Stimulated activated CD8-positive, alpha-beta memory T cell treated with anti-CD3 and anti-CD28 coated beads, Interleukin-7, amount 100 ng/mL, for 4 hours (primary cell): ENCODE measurements at regions not wholly inside any gene's neighbourhood (a gene's known extent, or its start where the extent isn't known, plus 50 kb on each side); places are given as distances from the start of the nearest gene placed in this dataset.
"Not testable (repeated sequence)": the region's sequence is repeated elsewhere in the genome, so short reads cannot be mapped to it uniquely, and the experiment has no call there.

Experiments used
- DNase-seq, 2 donors: peaks; one replicate each; pipeline ENCODE4 v3.0.0-alpha.2; 2020; ENCODE audit warnings: low read depth in 2 of 2

DNA sequence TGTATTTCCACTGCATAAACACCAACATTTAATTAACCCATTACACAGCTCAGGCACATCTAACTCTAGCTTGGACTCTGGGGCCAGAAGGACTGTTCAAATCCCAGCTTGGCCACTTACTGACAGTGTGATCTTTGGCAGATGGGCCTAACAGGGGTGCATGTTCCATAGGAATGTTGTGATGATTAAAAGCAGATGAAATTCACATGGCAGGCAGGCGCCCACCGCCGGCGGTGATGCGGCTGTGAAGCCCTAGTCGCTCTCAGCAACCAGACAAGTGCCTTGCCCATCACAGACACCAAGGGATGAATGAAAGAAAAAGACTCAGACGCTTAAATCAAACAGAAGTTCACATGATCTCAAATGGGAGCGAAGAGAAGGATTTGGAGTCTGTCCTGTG is 84.6 kb upstream of the WSB1 start:
- no peak for DNase-seq

DNA sequence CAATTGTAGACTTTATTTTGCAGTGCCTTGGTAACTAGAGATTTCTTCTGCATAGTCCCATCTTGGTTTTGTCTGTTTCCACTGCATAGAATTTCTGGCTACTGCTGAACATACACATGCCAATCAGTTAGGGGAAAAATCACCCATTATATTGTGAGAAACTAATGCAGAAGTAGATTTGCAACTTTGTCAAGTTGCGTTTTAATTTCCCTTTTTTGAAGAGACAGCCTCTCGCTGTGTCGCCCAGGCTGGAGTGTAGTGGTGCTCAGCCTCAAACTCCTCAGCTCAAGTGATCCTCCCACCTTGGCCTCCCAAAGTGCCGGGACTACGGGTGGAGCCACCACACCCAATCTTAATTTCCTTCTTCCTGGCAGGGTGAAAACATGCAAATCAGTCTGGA is 83.1 kb upstream of the WSB1 start:
- DNase-seq = not testable (repeated sequence)

DNA sequence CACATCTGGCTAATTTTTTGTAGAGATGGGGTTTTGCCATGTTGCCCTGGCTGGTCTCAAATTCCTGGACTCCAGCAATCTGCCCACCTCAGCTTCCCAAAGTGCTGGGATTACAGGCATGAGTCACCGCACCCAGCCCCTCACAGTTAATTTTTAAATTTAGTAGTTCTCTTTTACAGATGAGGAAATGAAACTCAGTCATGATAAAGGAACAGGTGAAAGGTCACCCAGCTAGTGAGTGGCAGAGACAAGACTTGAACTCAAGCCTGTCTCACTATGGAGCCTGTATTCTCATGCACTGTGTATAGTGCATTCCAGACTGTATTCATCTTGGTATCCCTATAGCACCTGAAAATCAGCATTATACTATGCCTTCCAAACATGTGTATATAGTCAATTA is 77.1 kb upstream of the WSB1 start:
- DNase-seq = no peak

DNA sequence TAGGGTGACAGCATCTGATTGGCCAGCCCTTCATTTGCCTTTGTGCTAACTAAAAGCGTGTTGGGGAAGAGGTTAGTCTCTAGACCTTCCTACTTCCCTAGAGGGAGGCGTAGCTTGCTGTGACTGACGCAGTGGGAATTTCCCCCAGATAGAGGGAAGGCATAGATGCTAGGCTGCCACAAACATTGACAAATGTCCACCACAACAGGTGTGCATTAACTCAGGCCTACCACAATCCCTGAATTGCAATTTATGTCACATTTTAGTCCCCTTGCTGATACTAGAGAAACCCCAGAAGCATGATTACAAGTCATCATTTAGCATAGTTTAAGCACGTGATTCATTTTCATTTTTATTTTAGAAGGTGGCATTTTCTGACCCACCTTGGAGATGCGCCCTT is 76.3 kb upstream of the WSB1 start:
- DNase-seq = no peak

DNA sequence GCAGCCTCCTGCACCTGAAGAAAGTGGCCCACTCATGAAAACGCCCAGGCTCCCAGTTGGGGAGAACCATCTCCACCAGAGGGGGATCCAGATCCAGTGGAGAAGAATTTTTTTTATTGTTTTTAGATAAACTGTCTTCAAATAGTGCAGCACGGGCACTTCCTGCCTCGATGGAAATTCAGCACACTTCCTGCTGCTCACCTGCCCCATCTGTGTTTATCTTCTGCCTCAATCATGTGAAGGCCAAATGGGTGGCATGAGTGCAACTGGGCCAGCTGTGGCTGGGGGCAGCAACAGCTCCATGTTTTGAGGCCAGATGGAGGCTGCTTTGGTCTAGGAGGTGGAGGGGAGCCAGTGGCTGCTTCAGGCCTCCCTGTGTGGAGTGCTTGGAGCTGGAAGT is 75.9 kb upstream of the WSB1 start:
- no peak for DNase-seq

DNA sequence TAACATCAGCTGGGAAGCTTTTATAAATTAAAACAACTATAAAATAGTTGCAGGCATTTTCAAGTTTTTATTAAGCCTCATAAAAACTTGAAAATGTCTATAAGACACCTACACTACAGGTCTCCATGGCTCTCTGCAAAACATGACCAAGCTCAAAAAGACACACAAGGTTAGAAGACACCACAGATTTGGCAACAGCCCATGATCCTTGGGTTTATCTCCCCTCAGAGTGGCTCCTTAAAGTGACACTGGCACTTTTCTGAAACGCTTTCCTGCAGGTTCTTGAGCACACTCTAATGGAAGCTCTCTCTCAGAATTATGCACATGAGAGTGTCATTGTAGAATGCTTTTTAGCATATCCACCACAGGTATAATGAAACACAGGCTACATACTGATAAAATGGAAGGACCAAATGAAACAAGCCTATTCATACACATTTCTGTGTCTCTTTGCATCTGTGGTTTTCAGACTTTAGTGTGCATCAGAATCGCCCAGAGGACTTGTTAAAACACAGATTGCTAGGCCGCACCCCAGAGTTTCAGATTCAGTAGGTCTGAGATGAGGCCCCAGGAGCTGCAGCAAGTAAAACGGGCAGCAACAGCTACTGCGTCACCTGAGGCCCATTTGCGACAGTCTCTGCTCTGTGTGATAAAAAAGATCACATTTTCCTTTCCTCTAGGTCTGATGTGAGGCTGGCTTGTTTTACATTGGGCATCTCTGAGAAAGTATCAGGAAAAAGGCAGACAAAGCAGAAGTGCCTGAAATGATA is 75.0 kb upstream of the WSB1 start:
- DNase-seq = no peak

DNA sequence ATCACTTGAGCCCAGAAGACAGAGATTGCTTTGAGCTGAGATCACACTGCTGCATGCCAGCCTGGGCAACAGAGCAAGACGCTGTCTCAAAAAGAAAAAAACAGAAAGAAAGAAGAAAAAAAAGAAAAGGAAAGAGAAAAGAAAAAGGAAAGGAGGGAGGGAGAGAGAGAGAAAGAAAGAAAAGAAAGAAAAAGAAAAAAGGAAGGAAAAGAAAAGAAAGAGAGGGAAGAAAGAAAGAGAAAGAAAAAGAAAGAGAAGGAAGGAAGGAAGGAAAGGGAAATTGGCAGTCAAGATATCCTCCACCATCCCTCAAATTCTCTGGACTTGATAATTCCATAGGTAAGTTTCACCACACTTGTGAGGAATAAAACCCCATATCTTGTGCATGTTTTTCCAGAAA is 71.4 kb upstream of the WSB1 start:
- no peak for DNase-seq

DNA sequence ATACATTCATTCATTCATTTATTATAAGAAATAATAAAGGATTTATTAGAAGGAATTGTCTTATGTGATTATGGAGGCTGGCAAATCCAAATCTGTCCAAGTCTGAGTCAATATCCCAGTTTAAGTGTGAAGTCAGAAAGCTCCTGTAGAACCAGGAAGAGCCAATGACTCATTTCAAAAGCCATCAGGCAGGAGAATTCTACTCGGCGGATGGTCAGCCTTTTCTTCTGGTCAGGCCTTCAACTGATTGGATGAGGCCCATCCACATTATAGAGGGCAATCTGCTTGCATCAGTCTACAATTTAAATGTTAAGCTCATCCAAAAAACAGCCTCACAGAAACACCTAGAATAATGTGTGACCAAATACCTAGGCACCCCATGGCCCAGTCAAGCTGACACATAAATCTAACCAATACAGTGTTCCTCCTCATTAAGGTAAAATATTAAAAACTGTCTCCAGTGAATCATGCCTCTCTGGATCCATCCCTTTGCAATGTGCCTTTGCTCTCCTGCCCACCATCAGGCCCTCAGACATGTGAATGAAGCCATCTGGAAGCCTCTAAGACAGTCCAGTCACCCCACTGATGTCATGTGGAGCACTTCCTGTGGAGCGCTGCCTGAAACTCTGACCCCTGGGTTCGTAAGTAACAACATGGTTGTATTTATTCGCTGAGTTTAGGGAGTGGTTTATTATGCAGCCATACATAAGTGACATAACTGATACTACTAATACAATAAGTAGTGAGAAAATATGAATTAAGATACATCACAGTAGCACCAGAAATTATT is 69.2 kb upstream of the WSB1 start:
- no peak for DNase-seq

DNA sequence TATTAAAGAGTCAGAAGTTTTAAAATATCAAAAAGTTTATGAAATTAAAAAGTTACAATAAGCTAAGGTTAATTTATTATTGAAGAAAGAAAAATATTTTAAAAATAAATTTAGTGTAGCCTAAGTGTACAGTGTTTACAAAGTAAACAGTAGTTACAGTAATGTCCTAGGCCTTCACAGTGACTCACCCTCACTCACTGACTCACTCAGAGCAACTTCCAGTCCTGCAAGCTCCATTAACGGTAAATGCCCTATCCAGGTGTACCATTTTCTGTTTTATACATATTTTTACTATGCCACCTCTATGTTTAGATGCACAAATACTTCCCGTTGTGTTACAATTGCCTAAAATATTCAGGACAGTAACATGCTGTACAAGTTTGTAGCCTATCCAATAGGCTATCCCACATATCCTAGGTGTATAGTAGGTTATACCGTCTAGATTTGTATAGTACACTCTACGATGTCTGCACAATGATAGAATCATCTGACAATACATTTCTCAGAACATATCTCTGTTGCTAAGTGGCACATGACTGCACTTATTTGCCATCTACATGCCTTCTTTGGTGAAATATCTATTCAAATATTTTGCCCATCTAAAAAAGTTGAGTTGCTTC is 67.2 kb upstream of the WSB1 start:
- no peak for DNase-seq

DNA sequence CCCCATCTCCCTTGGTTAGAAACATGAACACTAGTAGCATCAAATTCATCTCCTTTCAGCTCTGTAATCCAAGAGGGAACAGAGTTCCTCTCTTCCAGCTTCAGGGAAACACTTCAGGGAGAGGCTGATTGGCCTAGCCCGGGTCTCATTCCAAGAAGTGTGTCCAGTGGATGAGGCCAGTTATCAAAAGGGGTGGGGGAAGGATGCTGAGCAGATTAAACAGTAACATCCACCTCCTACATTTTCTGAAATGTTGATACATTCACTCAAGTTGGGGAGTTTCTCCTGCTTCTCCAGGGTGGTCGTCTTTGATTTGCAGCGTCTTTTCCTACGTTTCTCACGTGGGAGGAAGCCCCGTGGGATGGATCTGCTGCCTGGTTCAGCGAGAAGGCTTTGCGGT is 62.9 kb upstream of the WSB1 start:
- no peak for DNase-seq

DNA sequence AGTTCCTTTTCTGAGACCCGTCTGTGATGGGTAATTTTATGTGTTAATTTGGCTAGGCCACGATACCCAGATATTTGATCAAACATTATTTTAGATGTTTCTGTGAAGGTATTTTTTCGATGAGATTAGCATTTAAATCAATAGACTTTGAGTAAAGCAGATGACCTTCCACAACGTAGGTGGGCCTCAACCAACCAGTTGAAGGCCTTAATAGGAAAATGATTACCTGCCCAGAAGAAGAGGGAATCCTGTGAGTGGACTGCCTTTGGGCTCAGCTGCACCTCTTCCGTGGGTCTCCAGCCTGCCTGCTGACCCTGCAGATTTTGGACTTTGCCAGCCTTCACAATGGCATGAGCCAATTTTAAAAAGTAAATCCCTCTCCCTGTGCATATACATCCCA is 61.6 kb upstream of the WSB1 start:
- DNase-seq = no peak

DNA sequence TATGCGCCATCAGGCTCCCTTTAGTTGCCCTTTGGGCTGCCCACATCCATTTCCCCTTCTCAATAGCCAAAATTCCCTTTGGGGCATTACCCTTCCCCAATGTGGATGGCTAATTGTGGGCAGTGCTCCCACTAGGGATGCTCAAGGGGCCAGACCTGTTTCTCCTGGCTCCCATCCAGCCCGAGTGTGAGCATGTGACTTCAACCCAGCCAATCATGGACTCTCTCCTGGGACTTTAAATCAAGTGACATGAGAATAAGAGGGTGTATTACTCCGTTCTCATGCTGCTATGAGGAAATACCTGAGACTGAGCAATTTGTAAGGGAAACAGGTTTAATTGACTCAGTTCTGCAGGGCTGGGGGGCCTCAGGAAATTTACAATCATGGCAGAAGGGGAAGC is 60.9 kb upstream of the WSB1 start:
- DNase-seq = no peak

DNA sequence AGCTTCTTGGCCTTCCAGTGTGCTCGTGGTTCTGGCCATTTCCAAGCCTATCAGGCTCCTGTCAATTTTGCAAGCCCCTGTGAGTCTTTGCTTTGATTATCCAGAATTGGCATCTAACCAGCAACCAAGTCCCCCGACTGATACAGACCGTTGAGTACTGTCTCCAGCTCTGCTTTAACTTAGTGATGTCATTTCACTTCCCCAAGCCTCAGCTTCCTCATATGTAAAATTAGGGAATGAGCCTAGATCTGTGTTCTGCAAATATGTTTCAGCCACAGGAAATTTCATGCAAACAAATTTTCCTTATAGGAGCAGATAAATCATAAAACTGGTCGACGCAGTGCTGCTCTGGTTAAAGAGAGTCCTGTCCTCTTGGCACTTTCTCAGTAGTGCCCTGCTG is 60.1 kb upstream of the WSB1 start:
- no peak for DNase-seq

DNA sequence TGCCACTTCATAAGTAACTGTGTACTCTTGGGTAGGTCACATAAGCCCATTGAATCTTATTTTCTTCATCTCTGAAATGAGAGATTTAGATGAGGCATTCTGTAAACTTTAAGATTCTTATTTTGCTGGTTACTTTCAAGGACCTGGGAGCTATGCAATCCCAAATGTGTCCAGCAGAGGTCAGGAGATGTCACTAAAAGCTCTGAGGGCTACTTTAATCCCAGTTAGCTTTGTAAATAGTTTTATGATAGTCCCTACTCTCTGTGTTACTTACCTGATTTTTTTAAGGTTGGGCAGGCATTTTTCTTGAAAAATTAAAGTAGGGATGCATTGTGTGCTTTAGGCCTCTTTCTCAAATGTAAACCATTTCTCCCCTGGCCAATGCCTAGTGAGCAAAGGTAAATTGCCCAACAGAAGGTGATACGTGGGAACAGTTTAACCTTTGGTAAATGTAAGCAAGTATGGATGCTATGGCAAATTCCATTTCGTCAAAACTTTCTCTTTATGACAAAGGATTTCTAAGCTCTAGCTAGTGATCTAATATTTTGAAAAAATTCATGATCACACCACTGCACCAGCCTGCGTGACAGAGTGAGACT is 57.1 kb upstream of the WSB1 start:
- peak; percentile 42 to 66 for DNase-seq

DNA sequence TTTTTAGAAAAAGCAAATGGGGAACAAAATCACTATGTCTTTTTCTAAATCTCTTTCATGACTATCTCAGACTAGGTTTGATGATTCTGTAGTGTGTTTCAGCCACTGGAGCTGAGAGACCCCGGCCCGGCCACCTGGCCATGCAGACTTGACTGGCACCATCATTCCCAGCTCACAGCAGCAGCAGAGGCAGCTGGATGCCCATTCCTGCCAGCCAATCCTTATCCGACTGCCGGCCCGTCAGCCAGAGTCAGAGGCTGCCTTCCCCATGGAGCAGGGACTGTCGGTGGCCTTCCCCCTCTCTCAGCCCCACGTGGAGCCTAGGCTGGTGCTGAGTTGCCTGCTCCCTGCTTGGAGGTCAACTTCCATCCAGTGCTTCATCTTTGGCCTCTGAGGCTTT is 56.0 kb upstream of the WSB1 start:
- no peak for DNase-seq

DNA sequence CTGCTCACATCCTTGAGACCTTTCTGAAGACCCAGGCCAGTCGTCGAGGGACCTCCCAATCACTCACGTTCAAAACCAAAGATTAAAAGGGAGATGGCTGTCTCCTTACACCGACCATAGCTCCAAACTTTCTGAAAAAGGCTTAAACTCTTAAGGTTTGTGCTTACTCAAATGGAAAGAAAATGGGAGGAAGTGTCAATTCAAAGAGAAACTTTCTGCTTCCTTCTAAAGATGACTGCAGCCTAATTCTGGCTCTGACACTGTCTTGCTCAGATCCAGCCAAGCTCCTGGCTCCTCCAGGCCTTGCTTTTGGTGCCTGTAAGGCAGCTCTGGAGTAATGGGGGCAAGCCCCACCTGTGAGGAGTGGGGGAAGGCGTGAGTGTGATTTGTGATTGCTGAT is 54.9 kb upstream of the WSB1 start:
- DNase-seq = no peak

DNA sequence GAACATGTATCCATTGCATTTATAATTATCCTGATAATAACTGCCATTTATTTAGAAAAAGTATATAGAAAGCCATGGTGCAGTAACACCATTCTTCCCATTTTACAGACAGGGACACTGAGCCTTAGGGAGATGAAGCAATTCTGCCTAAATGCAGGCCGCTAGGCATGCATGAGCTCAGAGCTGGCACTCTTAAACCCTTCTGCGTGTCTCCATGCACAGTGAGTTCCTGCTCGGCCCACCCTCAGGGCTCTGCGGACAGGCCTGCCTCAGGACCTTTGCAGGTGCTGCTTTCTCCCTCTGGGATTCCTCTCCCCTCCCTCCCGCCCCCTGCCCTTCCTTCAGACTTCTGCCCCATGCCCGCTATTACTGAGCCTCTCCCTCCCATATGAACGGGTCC is 54.3 kb upstream of the WSB1 start:
- no peak for DNase-seq

DNA sequence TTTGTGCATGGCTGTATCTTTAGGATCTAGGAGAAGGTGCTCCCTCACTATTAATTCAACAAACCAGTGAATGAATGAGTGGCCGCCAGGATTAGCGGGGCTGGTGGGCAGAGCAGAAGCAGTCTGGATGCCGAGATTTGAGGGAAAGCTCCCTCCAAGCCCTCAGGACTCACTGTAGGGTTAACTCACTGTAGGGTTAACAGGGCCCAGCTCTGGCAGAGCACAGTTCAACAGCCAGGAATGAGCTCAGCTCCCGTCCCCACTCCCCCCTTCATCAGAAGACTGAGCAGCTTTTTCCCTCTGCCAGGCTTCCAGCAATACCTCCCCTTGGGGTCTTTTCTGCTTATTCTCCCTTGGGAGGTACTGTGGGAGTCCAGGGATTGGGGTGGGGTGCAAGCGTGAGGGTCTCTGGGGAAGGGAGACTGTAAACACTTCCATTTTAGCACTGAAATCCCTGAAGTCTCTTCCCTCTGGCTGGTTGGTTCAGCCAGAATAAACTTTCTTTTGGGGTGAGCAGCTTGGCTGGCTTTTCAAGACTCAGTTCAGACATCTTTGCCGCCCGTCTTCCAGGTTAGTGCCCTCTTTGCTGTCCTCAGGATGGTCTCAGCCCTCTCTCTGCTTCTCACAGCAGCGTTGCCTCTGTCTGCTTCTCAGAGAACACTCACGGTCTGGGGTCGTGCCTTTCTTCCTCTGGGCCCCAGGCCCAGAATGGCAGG is 53.7 kb upstream of the WSB1 start:
- no peak for DNase-seq

DNA sequence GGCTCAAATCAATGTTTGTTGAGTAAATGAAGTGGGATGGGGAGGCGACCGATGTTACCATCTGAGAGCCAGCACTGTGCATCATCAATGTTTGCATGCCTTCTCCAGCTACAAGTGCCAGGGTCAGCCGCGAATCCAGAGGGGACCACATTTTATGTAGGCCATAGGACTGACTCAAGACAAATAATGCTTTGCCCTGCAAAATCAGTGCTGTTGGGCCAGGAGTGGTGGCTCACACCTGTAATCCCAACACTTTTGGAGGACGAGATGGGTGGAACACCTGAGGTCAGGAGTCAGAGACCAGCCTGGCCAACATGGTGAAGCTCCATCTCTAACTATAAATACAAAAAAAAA is 53.1 kb upstream of the WSB1 start:
- no peak for DNase-seq

DNA sequence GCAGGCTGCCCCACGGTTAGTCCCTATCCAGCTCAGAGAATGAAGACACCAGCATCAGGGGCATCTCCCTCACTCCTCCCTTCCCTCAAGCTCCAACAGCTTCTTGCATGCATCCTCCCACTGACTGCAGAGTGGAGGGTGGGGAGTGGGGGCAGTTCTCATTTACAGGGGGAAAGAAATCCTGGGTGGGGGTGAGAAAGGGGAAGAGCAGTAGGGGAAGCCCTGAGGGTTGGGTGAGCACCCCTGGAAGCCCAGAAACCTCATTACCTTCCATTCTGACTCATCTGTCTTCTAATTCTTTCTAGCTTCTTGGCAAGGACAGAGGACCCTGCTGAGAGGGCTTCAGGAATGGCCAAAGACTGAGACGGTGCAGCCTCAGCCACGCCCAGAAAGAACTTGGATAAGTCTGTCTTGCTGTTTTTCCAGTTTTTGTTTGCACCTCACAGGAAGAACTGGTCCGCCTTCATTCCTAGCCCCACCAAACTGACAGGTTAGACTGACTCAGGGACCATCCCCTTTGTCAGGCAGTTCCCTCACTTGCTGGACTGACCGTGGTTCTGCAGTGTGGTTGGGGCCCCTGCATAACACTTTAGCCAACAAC is 52.5 kb upstream of the WSB1 start:
- no peak for DNase-seq

DNA sequence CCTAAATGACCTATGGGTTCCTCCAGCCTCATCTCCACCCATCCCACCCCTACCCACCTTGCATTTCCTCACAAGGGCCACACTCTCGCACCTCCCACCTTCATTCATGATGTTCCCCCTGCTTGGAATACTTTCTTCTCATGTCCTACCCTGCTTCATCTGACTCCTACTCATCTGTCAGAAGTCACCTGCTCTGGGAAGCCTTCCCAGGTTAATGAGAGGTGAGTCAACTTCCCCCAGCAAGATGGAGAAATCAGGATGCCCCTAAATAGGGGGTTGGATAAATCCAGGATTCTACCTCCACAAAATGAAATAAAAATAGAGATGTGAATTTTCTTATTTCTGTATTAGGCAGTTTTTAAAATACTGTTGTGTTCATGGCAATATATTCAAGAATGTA is 51.0 kb upstream of the WSB1 start:
- no peak for DNase-seq

DNA sequence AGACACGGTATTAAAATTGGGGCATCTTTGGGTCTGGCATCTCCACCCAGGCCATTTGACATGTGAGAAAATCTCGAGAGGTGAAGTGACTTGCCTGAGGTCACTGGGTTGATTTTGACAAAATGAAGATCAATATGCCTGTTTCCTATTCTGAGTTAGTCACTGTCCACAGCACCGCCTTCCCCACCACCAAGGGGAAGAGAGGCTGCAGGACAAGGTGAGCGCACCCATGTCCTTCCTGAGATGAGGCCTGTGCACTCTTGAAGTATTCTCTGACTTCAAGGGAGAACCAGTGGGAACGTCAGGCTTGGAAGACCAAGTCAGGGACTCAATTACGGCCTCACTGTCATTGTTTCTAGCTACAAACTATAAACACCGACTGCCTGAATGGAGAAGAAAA is 49.9 kb upstream of the WSB1 start:
- DNase-seq = no peak
